ENCODE measurements at regions not wholly inside any gene's neighbourhood (a gene's known extent, or its start where the extent isn't known, plus 50 kb on each side); places are given as distances from the start of the nearest gene placed in this dataset.

- no peaks in the 10 kb centered on the region for H3K9me3 ChIP-seq (ENCODE audit: control insufficient read depth, low read depth, low read length)
- Mint-ChIP-seq H3K4me1 (peaks cover 3% of the 10 kb centered on the region in 2 experiments; a peak in 3 of 4 replicates), H3K4me3 (no peak overlapping the region), H3K9me3 (no peaks in the 10 kb centered on the region), H3K27me3 (ENCODE audit: low read depth) (no peaks in the 10 kb centered on the region), H3K36me3 (ENCODE audit: insufficient read depth in 1 of 3, low read depth in 3 of 3) (no peaks in the 10 kb centered on the region), H3K27ac (no peak overlapping the region)
- H3K56ac ChIP-seq (ENCODE audit: insufficient read length, low read depth, low read length) = no peak overlapping the region
- no peak overlapping the region for H3K4me2 ChIP-seq (ENCODE audit: insufficient read depth, insufficient read length, low read length)
- no peak overlapping the region for H2AFZ ChIP-seq (ENCODE audit: low read length)
- no peak overlapping the region for H2AK5ac ChIP-seq (ENCODE audit: insufficient read length, low read length)
- H3K23ac ChIP-seq (ENCODE audit: insufficient read length, low read depth, low read length) = no peak overlapping the region
- no peak for TF ChIP-seq CTCF (conservative IDR thresholded peaks at IDR 0.05)
- H3K79me2 ChIP-seq (ENCODE audit: insufficient read depth, low read length) = no peaks in the 10 kb centered on the region
- no peaks in the 10 kb centered on the region for H3K23me2 ChIP-seq (ENCODE audit: insufficient read length, low read depth, low read length, poor library complexity, severe bottlenecking)
- no peak overlapping the region for H4K91ac ChIP-seq (ENCODE audit: insufficient read length, low read depth, low read length)
- H3K79me1 ChIP-seq (ENCODE audit: insufficient read depth, low read depth, low read length, poor library complexity, severe bottlenecking) = no peaks in the 10 kb centered on the region
- no peak overlapping the region for H3K9ac ChIP-seq (ENCODE audit: extremely low read depth, insufficient read length, low read length)
- no CpG with 5 or more reads among the region's 1 CpG for whole genome bisulfite sequencing (ENCODE audit: extremely low coverage, insufficient read length, low lambda C conversion rate)
- DNase-seq = no peak
- no peak overlapping the region for H2BK120ac ChIP-seq (ENCODE audit: low read depth, low read length, poor library complexity, severe bottlenecking)
- H3K4me1 ChIP-seq (ENCODE audit: insufficient read depth, low read length) = no peaks in the 10 kb centered on the region
- H4K20me1 ChIP-seq (ENCODE audit: control insufficient read depth, insufficient read depth, insufficient read length) = no peaks in the 10 kb centered on the region
- no peak overlapping the region for H3K27ac ChIP-seq (ENCODE audit: insufficient read length, low read depth, low read length)
- no peak overlapping the region for H3K18ac ChIP-seq (ENCODE audit: insufficient read length, low read depth, low read length)
- no peak overlapping the region for H2BK5ac ChIP-seq (ENCODE audit: insufficient read length, low read length)
- H4K5ac ChIP-seq (ENCODE audit: insufficient read length, low read depth, low read length) = no peak overlapping the region
- no peak overlapping the region for H2BK12ac ChIP-seq (ENCODE audit: insufficient read length, low read depth, low read length)
- H3K4ac ChIP-seq (ENCODE audit: low read depth, low read length) = no peak overlapping the region
- no peaks in the 10 kb centered on the region for H3K27me3 ChIP-seq (ENCODE audit: insufficient read depth, low read length)
- no peak overlapping the region for H3K14ac ChIP-seq (ENCODE audit: insufficient read depth, low read length)
- H4K8ac ChIP-seq (replicated peaks; ENCODE audit: insufficient read length, low read depth, low read length) = no peak overlapping the region
- H2BK15ac ChIP-seq (ENCODE audit: low read depth, low read length) = no peak overlapping the region
- H3T11ph ChIP-seq (ENCODE audit: low read length) = no peak overlapping the region
- no peak overlapping the region for H2BK20ac ChIP-seq (ENCODE audit: low read depth, low read length, poor library complexity, severe bottlenecking)
Measured at GRCh38 chr7:12025246-12025645, 185.8 kb upstream of the TMEM106B start.

All from H9 (cell line).